OCI-LY1 (cell line): ENCODE measurements at regions not wholly inside any gene's neighbourhood (a gene's known extent, or its start where the extent isn't known, plus 50 kb on each side); places are given as distances from the start of the nearest gene placed in this dataset.

Source experiments
- H2AFZ ChIP-seq: fragments of 200-600 bp; sonication (generic), shearing (Covaris generic); 2 replicates; pipeline ENCODE4 v1.6.0; 2014; ENCODE audit warnings: antibody characterized with exemption, mild to moderate bottlenecking, low read length
- H3F3A ChIP-seq: fragments of 200-600 bp; sonication (generic), shearing (Covaris generic); 2 replicates; pipeline ENCODE4 v1.6.0; 2014; ENCODE audit warnings: mild to moderate bottlenecking, antibody characterized with exemption, low read length, moderate library complexity; ENCODE audit not compliant: insufficient read depth
- H3K27ac ChIP-seq: fragments of 200-600 bp; sonication (generic); 2 replicates; pipeline ENCODE4 v1.5.1; 2014; ENCODE audit warnings: low read length, mixed run types, mild to moderate bottlenecking, low read depth; ENCODE audit not compliant: poor library complexity, severe bottlenecking
- H3K27me3 ChIP-seq: fragments of 200-600 bp; sonication (generic); 2 replicates; pipeline ENCODE4 v1.6.0; 2014; ENCODE audit warnings: antibody characterized with exemption, mild to moderate bottlenecking, low read length, moderate library complexity; ENCODE audit not compliant: insufficient read depth
- H3K36me3 ChIP-seq: fragments of 200-600 bp; sonication (generic); 2 replicates; pipeline ENCODE4 v1.6.1; 2014; ENCODE audit warnings: mild to moderate bottlenecking, antibody characterized with exemption, low read length, moderate library complexity, mixed read lengths; ENCODE audit not compliant: insufficient read depth
- H3K4me1 ChIP-seq: fragments of 200-600 bp; sonication (generic); 2 replicates; pipeline ENCODE4 v1.5.1; 2014; ENCODE audit warnings: mild to moderate bottlenecking, low read length, moderate library complexity; ENCODE audit not compliant: insufficient read depth, severe bottlenecking
- H3K4me2 ChIP-seq: fragments of 200-600 bp; sonication (generic), shearing (Covaris generic); 2 replicates; pipeline ENCODE4 v1.6.1; 2014; ENCODE audit warnings: low read length
- H3K4me3 ChIP-seq: fragments of 200-600 bp; sonication (generic); 2 replicates; pipeline ENCODE4 v1.5.1; 2014; ENCODE audit warnings: low read length, low read depth, mild to moderate bottlenecking, mixed read lengths; ENCODE audit not compliant: poor library complexity, severe bottlenecking
- H3K79me2 ChIP-seq: fragments of 200-600 bp; shearing (Covaris generic); 2 replicates; pipeline ENCODE4 v1.6.1; 2016; ENCODE audit warnings: mixed run types, low read length, mixed read lengths; ENCODE audit not compliant: insufficient read depth
- H3K9ac ChIP-seq: fragments of 200-600 bp; sonication (generic), shearing (Covaris generic); 2 replicates; pipeline ENCODE4 v1.6.1; 2014; ENCODE audit warnings: mild to moderate bottlenecking, low read length, mixed read lengths
- H3K9me2 ChIP-seq: fragments of 200-600 bp; sonication (generic), shearing (Covaris generic); 2 replicates; pipeline ENCODE4 v1.6.1; 2014; ENCODE audit warnings: low read depth, mild to moderate bottlenecking, low read length, mixed read lengths
- H3K9me3 ChIP-seq: fragments of 200-600 bp; shearing (Covaris generic); 2 replicates; pipeline ENCODE4 v1.6.1; 2014; ENCODE audit warnings: low read length, mixed read lengths
- H4K20me1 ChIP-seq: fragments of 200-600 bp; sonication (generic), shearing (Covaris generic); 2 replicates; pipeline ENCODE4 v1.6.0; 2016; ENCODE audit warnings: mild to moderate bottlenecking, low read length; ENCODE audit not compliant: insufficient read depth
- CTCF ChIP-seq: fragments of 200-600 bp; sonication (generic), shearing (Covaris generic); IDR thresholded peaks from 2 replicates; pipeline ENCODE4 v1.5.1; 2017; ENCODE audit warnings: mild to moderate bottlenecking, antibody characterized with exemption, low read length, moderate library complexity, mixed read lengths
- EZH2 ChIP-seq: fragments of 200-600 bp; sonication (generic), shearing (Covaris generic); IDR thresholded peaks from 2 replicates; pipeline ENCODE4 v1.8.0; 2017; ENCODE audit warnings: borderline replicate concordance, mixed run types, mild to moderate bottlenecking, antibody characterized with exemption, low read length, moderate library complexity, mixed read lengths

DNA sequence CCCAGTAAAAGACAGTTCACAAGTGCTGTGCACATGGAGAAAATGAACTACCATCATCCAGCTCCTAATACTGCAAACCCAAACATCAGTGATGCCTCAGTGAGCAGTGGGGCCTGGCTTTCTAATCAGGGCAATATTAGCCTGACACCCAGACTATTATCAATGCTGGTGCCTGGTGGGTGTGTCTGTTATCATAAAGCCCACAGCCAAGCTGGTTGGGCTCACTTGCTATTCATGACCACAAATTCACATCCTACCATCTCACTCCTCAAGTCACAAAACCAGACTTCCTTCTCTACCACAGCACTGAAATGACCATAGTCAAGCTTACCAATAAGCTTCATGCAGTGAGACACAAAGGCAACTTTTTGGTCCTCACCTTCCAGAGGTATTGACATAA is 180.8 kb upstream of the PLN start:
- TF ChIP-seq CTCF (no peak), EZH2 (no peak)
- Histone ChIP-seq H3K36me3 (no peaks in the 10 kb centered on the region), H3K79me2 (no peaks in the 10 kb centered on the region), H3K9ac (no peak overlapping the region), H3K9me3 (no peaks in the 10 kb centered on the region), H3K27ac (no peak overlapping the region), H3K4me3 (no peak overlapping the region), H3K4me1 (no peaks in the 10 kb centered on the region), H4K20me1 (no peaks in the 10 kb centered on the region), H2AFZ (no peak overlapping the region), H3K4me2 (no peak overlapping the region), H3K27me3 (no peaks in the 10 kb centered on the region), H3K9me2 (no peaks in the 10 kb centered on the region), H3F3A (no peaks in the 10 kb centered on the region)

GRCh38 chr6:118370722-118371121 is 177.4 kb upstream of the PLN start:
- H4K20me1 ChIP-seq, result no peaks in the 10 kb centered on the region
- TF ChIP-seq EZH2, result no peak
- no peak for TF ChIP-seq CTCF
- H3F3A ChIP-seq, result no peaks in the 10 kb centered on the region
- no peak overlapping the region for H3K4me2 ChIP-seq
- no peaks in the 10 kb centered on the region for H3K36me3 ChIP-seq
- H2AFZ ChIP-seq, result no peak overlapping the region
- no peaks in the 10 kb centered on the region for H3K9me2 ChIP-seq
- H3K27me3 ChIP-seq, result no peaks in the 10 kb centered on the region
- H3K9ac ChIP-seq, result no peak overlapping the region
- no peaks in the 10 kb centered on the region for H3K4me1 ChIP-seq
- H3K27ac ChIP-seq, result no peak overlapping the region
- no peak overlapping the region for H3K4me3 ChIP-seq
- H3K79me2 ChIP-seq, result no peaks in the 10 kb centered on the region
- no peaks in the 10 kb centered on the region for H3K9me3 ChIP-seq

GRCh38 chr6:118371955-118372354 is 176.1 kb upstream of the PLN start:
- H3K4me2 ChIP-seq, result no peak overlapping the region
- no peaks in the 10 kb centered on the region for H3K9me2 ChIP-seq
- H2AFZ ChIP-seq, result no peak overlapping the region
- no peak overlapping the region for H3K9ac ChIP-seq
- no peak overlapping the region for H3K4me3 ChIP-seq
- H3F3A ChIP-seq, result no peaks in the 10 kb centered on the region
- H3K79me2 ChIP-seq, result no peaks in the 10 kb centered on the region
- TF ChIP-seq CTCF (no peak), EZH2 (no peak)
- H3K27me3 ChIP-seq, result no peaks in the 10 kb centered on the region
- no peaks in the 10 kb centered on the region for H3K4me1 ChIP-seq
- no peak overlapping the region for H3K27ac ChIP-seq
- H4K20me1 ChIP-seq, result no peaks in the 10 kb centered on the region
- no peaks in the 10 kb centered on the region for H3K36me3 ChIP-seq
- H3K9me3 ChIP-seq, result no peaks in the 10 kb centered on the region
